ENCODE measurements at regions not wholly inside any gene's neighbourhood (a gene's known extent, or its start where the extent isn't known, plus 50 kb on each side); places are given as distances from the start of the nearest gene placed in this dataset.

DNA sequence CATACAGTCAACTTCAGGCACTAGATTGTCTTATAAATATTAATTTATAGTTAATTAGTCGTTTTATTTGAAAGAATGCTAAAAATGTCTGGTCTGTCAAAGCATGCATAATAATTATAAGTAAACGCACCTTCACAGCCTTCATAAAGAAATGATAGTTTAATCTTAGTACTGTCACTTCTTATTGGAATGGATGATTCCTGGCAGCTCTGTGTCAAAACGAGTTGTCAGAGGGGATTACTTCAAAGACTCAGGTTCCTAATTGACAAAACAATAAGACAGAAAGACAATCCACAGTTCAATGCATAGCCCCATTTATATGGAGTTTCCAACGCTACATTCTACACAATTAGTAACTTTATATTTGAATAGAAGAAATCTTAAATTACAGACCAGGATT lies 461.3 kb upstream of the TECRL start:
- H3K27ac ChIP-seq (ENCODE audit: low read length): no peak overlapping the region
- TF ChIP-seq CTCF (conservative IDR thresholded peaks at IDR 0.05; ENCODE audit: low read depth, low read length): no peak
- TF ChIP-seq EZH2phosphoT487 (IDR thresholded peaks at IDR 0.05; ENCODE audit: borderline replicate concordance, low read length): no peak
- TF ChIP-seq EZH2 (IDR thresholded peaks at IDR 0.05; ENCODE audit: low read length, unreplicated experiment): no peak
- POLR2A ChIA-PET (ENCODE audit: unreplicated experiment): no interaction called here
- H3F3A ChIP-seq (ENCODE audit: low read length, unreplicated experiment): no peaks in the 10 kb centered on the region
- intact Hi-C loops (cut with micrococcal nuclease): no loop called here
- H3K27me3 ChIP-seq (ENCODE audit: low read length): no peaks in the 10 kb centered on the region
- H3K79me2 ChIP-seq (ENCODE audit: low read length): no peaks in the 10 kb centered on the region
- DNase-seq (no peak), ATAC-seq (no peak)
- CTCF ChIA-PET: no interaction called here
- no peaks in the 10 kb centered on the region for H3K9me2 ChIP-seq (replicated peaks; ENCODE audit: low read length)
- no peak overlapping the region for H3K9ac ChIP-seq (ENCODE audit: low read length)
- H4K20me1 ChIP-seq (ENCODE audit: low read length): no peaks in the 10 kb centered on the region
- H3K9me3 ChIP-seq (ENCODE audit: low read length): no peaks in the 10 kb centered on the region
- H3K36me3 ChIP-seq (ENCODE audit: low read depth, low read length): no peaks in the 10 kb centered on the region
- H2AFZ ChIP-seq (ENCODE audit: low read length): no peak overlapping the region
- no peak overlapping the region for H3K4me2 ChIP-seq (ENCODE audit: low read length)
- no peak overlapping the region for H3K4me3 ChIP-seq (ENCODE audit: low read length)
- H3K4me1 ChIP-seq (ENCODE audit: insufficient read depth, low read length): no peaks in the 10 kb centered on the region
- BruUV-seq (replicated peaks): no TSS peak

DNA sequence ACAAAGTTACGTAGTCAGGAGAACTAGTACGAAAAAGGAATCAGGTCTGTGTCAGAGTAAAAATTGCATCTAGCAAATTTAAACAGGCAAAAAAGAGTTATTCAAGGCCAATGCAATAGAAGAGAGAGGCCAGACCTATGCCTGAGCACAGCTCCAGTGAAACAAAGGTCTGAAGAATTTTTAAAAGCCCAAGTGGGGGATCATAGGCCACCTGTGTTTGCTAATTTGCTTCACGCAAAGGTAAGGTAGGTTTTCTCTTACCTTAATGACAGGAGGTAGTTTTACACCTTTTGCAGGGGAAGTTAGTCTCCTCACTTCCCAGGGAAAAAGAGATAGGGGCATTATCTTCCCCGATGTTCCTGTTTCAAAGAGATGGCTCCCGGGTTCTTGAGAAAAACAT lies 448.6 kb upstream of the TECRL start:
- Histone ChIP-seq H3K4me3 (ENCODE audit: low read length) (no peak overlapping the region), H3K36me3 (ENCODE audit: low read depth, low read length) (no peaks in the 10 kb centered on the region), H3K4me2 (ENCODE audit: low read length) (peak overlapping the region; percentile 49), H3K9me3 (ENCODE audit: low read length) (no peaks in the 10 kb centered on the region), H2AFZ (ENCODE audit: low read length) (peak overlapping the region; percentile 74), H3K9ac (ENCODE audit: low read length) (no peak overlapping the region), H3F3A (ENCODE audit: low read length, unreplicated experiment) (no peaks in the 10 kb centered on the region), H3K27ac (ENCODE audit: low read length) (no peak overlapping the region), H4K20me1 (ENCODE audit: low read length) (no peaks in the 10 kb centered on the region), H3K27me3 (ENCODE audit: low read length) (no peaks in the 10 kb centered on the region), H3K4me1 (ENCODE audit: insufficient read depth, low read length) (no peaks in the 10 kb centered on the region; the same call in 1 of the 2 replicates), H3K9me2 (replicated peaks; ENCODE audit: low read length) (no peaks in the 10 kb centered on the region), H3K79me2 (ENCODE audit: low read length) (no peaks in the 10 kb centered on the region)
- DNase-seq (no peak), ATAC-seq (no peak)
- ChIA-PET CTCF (no interaction called here), POLR2A (ENCODE audit: unreplicated experiment) (no interaction called here)
- BruUV-seq (replicated peaks): no TSS peak
- intact Hi-C loops (cut with micrococcal nuclease): no loop called here
- no peak for TF ChIP-seq EZH2phosphoT487 (IDR thresholded peaks at IDR 0.05; ENCODE audit: borderline replicate concordance, low read length)
- TF ChIP-seq EZH2 (IDR thresholded peaks at IDR 0.05; ENCODE audit: low read length, unreplicated experiment): no peak
- no peak for TF ChIP-seq CTCF (conservative IDR thresholded peaks at IDR 0.05; ENCODE audit: low read depth, low read length)

DNA sequence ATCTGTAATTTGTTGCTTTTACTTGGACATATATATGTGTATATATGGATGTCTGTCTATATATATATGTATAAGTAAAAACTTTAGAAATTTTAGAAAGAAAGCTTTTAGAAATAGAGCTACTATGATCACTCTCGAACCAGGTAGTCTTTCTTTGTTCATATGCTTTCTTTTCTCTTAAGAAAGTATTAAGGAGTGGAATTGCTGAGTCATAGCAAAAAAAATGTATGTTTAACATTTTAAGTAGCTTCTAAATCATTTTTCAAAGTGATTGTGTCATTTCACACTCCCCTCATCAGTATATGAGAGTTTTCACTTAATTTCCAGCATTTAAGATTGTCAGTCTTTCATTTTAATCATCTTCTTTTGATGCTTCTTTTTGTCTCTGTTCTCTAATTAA lies 447.9 kb upstream of the TECRL start:
- ATAC-seq: no peak
- BruUV-seq (replicated peaks): no TSS peak
- H3K4me2 ChIP-seq (ENCODE audit: low read length): peak overlapping the region; percentile 49
- H3K27ac ChIP-seq (ENCODE audit: low read length): no peak overlapping the region
- DNase-seq: peak; percentile 25
- H3K9me3 ChIP-seq (ENCODE audit: low read length): no peaks in the 10 kb centered on the region
- no peaks in the 10 kb centered on the region for H3K36me3 ChIP-seq (ENCODE audit: low read depth, low read length)
- peak overlapping the region; percentile 74 for H2AFZ ChIP-seq (ENCODE audit: low read length)
- no peaks in the 10 kb centered on the region for H3F3A ChIP-seq (ENCODE audit: low read length, unreplicated experiment)
- H3K9ac ChIP-seq (ENCODE audit: low read length): no peak overlapping the region
- H3K9me2 ChIP-seq (replicated peaks; ENCODE audit: low read length): no peaks in the 10 kb centered on the region
- ChIA-PET CTCF (no interaction called here), POLR2A (ENCODE audit: unreplicated experiment) (no interaction called here)
- H3K27me3 ChIP-seq (ENCODE audit: low read length): no peaks in the 10 kb centered on the region
- intact Hi-C loops (cut with micrococcal nuclease): no loop called here
- no peaks in the 10 kb centered on the region; the same call in 1 of the 2 replicates for H3K4me1 ChIP-seq (ENCODE audit: insufficient read depth, low read length)
- no peak for TF ChIP-seq EZH2 (IDR thresholded peaks at IDR 0.05; ENCODE audit: low read length, unreplicated experiment)
- H3K4me3 ChIP-seq (ENCODE audit: low read length): no peak overlapping the region
- H4K20me1 ChIP-seq (ENCODE audit: low read length): no peaks in the 10 kb centered on the region
- no peaks in the 10 kb centered on the region for H3K79me2 ChIP-seq (ENCODE audit: low read length)
